ENCODE measurements at regions not wholly inside any gene's neighbourhood (a gene's known extent, or its start where the extent isn't known, plus 50 kb on each side); places are given as distances from the start of the nearest gene placed in this dataset.
A peak's percentile ranks its signal among the peaks of the same experiment; 100 is the strongest.

DNA sequence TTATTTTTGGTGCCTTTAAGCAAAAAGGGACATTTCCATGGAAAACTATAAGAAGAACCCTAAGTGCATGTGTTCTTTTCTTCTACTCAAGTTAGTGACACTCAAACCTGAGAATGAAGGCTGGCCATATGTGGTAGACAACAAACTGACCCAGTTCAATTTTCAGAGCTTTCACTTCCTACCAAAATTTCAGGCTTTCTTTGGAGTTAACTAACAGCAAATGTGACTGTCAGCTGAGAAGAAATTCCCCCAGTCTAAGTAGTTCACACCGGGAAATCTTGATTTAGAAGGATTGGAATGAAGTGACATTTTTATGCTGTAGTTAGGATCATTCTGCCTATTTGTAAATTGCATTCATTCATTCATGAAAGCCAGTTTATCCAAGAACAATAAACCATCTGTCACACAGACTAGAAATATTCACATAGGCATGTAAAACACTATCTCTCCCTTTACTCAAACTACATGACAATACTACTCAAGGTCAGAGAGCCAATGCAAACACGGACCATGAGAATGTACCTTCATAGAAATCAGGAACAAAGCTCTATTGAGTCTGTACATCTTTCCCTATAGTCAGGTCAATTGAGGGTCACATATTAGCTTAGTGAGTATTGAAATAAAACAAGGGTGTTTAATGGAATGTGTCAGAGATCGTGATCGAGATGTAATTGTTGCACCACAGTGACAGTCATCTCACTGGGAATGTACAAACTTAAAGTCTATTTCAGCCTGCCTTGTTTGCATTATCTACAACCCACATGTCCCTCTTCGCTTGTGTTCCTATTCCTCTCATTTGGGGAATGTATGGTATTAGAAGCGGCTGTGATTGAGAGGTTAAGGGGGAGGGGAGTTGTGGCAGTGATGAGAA, 113.8 kb upstream of the TGFBR2 start:
- DNase-seq (ENCODE audit: low read depth in 2 of 2): no peak

GRCh38 chr3:30493911-30494311, 112.5 kb upstream of the TGFBR2 start:
- peak; percentile 76 to 79 for DNase-seq (ENCODE audit: low read depth in 2 of 2)

- DNase-seq (ENCODE audit: low read depth in 2 of 2): no peak
Observed at GRCh38 chr3:30495172-30496065, 111.0 kb upstream of the TGFBR2 start.

GRCh38 chr3:30496066-30496966, 110.1 kb upstream of the TGFBR2 start:
- peak; percentile 64 to 66 for DNase-seq (ENCODE audit: low read depth in 2 of 2)

- no peak for DNase-seq (ENCODE audit: low read depth in 2 of 2)
Observed at GRCh38 chr3:30498587-30498967, 107.8 kb upstream of the TGFBR2 start.

- DNase-seq (ENCODE audit: low read depth in 2 of 2): no peak
Observed at GRCh38 chr3:30500666-30501399, 105.6 kb upstream of the TGFBR2 start.

DNA sequence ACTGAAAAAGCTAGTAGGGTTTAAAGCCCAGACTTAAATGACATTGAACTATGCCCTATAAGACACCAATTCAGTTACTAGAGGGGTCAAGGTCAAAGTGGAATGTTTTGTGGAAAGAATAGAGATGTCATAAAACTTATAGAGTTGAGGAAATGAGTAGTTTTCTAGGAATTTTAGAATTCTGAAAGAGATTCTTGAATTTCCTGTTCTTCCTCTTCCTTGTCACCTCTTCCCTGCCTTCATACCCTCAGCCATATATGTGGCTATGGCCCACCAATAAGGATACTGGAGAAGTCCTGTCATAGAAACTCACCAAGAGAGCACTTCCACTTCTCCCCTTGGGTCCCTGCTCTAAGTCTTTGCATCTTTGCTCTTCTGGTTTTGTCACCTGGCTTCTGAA, 104.9 kb upstream of the TGFBR2 start:
- DNase-seq (ENCODE audit: low read depth in 2 of 2): no peak

GRCh38 chr3:30502051-30502741, 104.2 kb upstream of the TGFBR2 start:
- no peak for DNase-seq (ENCODE audit: low read depth in 2 of 2)

DNA sequence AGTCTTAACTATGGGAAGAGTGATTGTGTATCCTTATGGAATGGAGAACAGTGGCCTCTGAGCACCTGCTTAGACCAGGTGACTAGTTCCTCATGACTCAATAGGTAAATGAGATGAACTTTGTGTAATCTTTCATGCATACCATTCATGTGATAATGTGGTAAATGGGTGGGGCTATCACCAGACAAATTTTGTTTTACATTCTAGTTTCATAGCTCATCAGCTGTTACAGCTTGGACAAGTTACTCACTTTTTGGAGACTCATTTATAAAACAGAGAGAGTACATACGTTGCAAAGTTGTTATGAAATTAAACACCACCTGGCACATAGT, 103.7 kb upstream of the TGFBR2 start:
- no peak for DNase-seq (ENCODE audit: low read depth in 2 of 2)

- no peak for DNase-seq (ENCODE audit: low read depth in 2 of 2)
Observed at GRCh38 chr3:30503446-30503845, 103.0 kb upstream of the TGFBR2 start.

GRCh38 chr3:30504939-30505338, 101.5 kb upstream of the TGFBR2 start:
- DNase-seq (ENCODE audit: low read depth in 2 of 2): no peak

DNA sequence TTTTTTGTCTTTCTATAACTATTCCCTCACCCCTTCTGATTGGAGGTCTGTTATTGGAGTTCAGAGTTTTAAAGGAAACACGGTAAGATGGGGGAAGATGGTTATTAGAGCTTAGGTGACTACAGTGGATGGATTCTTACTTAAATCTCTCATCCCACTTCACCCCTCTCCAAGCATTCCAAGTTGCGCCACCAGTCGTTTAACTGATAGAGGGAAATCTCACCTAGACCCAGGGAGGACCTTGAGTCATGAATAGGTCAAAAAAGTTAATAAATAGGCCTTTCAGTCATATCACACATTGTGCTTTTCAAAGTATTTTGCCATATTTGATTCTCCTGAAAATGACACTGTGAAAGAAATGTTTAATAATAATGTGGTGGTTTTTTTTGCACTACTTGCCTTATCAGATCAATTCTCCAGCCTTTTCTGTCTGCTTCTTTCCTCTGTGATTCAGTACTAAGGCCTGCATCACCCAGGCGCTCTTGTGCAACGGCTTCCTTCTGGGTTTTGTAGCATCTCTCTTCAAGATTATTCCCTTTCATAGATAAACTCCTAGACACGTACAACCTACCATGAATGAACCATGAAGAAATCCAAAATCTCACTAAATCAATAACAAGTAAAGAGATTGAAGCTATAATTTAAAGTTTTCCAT, 100.4 kb upstream of the TGFBR2 start:
- no peak for DNase-seq (ENCODE audit: low read depth in 2 of 2)

GRCh38 chr3:30508339-30508738, 98.1 kb upstream of the TGFBR2 start:
- no peak for DNase-seq (ENCODE audit: low read depth in 2 of 2)

GRCh38 chr3:30510596-30510995, 95.8 kb upstream of the TGFBR2 start:
- peak; percentile 57 to 59 for DNase-seq (ENCODE audit: low read depth in 2 of 2)

DNA sequence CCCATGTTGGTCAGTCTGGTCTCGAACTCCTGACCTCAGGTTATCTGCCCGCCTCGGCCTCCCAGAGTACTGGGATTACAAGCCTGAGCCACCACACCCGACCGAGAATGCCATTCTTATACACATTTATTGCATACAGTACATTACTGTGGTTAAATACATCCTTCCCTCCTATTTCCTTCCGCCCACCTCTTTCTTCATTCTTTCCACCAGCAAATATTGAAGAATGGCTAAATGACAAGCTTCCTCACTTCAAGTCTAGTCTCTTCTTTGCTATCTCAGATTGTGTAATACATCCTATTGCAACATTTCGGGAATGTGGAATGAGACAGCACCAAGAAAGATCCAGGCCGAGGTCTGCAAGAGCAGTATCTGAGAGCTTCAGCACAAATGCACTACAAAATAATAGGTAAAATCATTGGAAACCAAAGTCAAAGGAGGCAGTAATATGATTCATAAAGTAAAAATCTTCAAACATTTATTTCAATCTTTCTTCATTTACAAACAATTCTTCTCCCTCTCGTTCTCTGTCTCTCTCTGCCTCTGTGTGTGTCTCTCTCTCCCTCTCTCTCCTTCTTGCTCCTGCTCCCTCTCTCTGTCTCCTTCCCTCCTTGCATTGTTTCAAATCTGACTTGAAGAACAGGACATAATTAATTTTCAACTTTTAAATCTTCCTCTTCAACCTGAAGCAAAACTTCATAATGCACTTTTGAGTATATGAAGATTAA, 94.7 kb upstream of the TGFBR2 start:
- peak; percentile 98 for DNase-seq (ENCODE audit: low read depth in 2 of 2)

- DNase-seq (ENCODE audit: low read depth in 2 of 2): no peak
Observed at GRCh38 chr3:30512576-30512975, 93.8 kb upstream of the TGFBR2 start.

DNA sequence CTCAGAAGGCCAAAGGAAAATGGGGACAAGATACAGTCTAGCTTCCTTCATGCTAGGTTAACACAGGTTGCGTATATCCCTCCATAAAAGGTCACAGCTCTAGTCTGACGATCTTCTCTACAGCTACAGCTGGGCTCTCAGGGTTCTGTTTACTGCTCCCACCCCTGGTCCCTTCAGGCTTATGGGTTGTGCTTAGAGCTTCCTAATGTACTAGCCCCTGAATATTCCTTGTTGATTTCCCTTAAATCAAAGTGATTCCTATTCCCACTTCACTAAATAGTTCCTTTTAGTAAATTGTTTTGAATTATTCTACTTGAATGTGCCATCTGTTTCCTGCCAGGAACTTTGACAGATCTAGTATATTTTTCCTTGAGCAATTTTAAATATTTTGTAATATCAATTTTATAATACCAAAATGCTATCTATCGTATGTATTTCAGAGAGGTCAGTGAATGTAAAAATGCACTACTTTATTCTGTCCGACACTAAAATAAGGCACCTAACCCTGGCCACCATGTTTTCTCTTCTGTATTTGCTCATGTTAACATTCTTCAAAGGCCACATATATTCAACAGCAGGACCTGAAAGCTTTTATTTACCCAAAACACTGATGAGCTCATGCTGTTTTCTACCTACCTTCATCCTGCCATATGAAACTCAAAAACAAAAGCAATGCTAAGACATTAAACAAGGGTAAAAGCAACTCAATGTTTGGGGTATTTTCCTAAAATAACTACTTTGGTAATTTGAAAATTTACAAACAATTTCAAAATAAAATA, 92.8 kb upstream of the TGFBR2 start:
- DNase-seq (ENCODE audit: low read depth in 2 of 2): no peak

DNA sequence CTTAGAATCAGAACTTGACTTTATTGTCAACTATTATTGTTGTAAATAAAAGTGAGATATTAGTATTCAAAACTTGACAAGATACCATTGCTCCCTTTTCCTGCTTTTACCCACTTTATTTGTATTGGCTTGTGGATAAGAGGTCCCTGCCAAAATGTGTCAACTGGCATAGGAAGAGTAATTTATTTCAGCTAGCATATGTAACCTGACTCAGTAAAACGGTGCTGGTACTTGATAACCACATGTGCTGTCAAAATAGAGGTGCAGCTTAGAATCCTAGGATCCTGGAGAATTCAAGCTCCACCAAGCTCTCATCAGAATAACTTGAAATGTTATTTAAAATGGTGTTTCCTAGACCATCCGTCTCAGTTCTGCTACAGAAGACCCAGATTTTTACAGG, 90.2 kb upstream of the TGFBR2 start:
- DNase-seq (ENCODE audit: low read depth in 2 of 2): no peak
